GM12875 (cell line): ENCODE measurements at regions not wholly inside any gene's neighbourhood (a gene's known extent, or its start where the extent isn't known, plus 50 kb on each side); places are given as distances from the start of the nearest gene placed in this dataset.

Source experiments
- H3K4me3 ChIP-seq: one replicate; pipeline ENCODE4 v1.5.1; 2011; ENCODE audit warnings: low read depth, low read length, control low read depth
- TF ChIP-seq, protein P1 (sequence below): IDR thresholded peaks from 2 replicates; pipeline ENCODE4 v1.5.1; 2011; ENCODE audit warnings: low read depth, mild to moderate bottlenecking, control low read depth, inconsistent platforms, low read length, moderate library complexity, borderline replicate concordance; ENCODE audit not compliant: insufficient read depth

DNA sequence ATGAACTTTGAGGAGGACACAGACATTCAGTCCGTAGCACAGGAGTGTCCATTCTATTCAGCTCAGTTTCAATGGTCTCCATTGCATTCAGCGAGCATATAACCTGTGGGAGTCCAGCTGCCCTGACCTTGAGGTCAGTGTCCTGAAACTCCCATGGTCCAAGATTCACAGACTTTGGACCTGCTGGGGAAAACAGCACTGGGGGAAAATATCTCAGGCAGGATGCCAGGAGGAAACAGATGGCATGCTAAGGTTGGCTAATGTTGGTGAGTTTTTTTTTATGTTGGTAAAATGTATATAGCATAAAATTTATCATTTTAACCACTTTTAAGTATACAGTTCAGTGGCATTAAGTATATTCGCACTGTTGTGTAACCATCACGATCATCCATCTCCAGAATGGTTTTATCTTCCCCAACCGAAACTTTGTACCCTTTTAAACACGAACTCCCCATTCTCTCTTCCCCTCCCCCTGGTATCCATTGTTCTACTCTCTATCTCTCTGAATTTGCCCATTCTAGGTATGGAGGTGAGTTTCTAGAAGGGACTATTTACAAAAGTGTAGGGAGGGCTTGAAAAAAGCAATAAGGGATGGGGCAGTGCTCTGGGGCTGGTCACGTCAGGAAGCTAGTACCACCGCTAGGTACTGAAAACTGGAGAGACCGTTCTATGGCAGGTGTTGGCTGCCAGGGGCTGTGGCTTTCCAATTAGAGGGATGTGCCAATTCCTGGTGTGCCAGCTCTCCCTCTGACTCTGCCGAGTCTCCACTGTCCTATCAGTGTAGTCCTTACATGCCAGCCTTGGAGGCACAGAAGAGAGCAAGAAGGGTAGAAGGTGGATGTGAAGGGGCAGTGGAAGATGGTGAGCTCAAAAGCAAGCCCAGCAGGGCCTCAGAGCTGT is 85.3 kb downstream of the FOXD2 start:
- TF ChIP-seq, protein P1, sequence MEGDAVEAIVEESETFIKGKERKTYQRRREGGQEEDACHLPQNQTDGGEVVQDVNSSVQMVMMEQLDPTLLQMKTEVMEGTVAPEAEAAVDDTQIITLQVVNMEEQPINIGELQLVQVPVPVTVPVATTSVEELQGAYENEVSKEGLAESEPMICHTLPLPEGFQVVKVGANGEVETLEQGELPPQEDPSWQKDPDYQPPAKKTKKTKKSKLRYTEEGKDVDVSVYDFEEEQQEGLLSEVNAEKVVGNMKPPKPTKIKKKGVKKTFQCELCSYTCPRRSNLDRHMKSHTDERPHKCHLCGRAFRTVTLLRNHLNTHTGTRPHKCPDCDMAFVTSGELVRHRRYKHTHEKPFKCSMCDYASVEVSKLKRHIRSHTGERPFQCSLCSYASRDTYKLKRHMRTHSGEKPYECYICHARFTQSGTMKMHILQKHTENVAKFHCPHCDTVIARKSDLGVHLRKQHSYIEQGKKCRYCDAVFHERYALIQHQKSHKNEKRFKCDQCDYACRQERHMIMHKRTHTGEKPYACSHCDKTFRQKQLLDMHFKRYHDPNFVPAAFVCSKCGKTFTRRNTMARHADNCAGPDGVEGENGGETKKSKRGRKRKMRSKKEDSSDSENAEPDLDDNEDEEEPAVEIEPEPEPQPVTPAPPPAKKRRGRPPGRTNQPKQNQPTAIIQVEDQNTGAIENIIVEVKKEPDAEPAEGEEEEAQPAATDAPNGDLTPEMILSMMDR = no peak

DNA sequence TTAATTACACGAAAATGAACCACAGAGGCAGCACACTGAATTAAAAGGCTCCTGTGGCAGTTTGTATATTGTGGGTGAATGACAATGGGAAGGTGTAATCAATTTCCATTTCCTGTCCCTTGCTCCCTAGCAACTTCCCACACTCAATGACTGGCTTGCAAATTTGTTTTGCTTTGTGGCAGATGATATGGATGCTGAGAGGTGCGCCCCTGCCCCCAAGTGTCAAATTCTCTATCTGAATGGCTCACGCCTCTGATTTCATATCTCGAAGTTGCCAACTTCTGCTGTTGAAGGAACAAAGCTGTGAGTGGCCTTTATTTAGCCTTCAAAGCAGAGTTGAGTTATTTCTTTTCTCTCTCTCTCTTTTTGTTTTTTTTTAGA is 86.0 kb downstream of the FOXD2 start:
- H3K4me3 ChIP-seq = no peak overlapping the region
- TF ChIP-seq, protein P1 = no peak

More for the DNA sequence above, 85.3 kb downstream of the FOXD2 start:
- no peak overlapping the region for H3K4me3 ChIP-seq

DNA sequence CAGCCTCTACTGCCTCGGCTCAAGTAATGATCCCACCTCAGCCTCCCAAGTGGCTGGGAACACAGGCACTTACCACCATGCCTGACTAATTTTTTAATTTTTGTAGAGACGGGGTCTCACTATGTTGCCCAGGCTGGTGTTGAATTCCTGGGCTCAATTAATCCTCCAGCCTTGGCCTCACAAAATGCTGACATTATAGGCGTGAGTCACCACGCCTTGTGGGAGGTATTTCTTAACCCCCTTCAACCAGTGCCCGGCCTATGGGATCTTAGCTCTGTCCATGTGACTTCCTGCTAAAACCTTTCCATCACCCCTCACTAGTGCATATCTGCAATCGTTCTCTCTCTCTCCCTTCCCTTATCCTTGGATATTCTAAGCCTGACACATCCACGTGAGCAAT is 86.4 kb downstream of the FOXD2 start:
- TF ChIP-seq, protein P1 = no peak

DNA sequence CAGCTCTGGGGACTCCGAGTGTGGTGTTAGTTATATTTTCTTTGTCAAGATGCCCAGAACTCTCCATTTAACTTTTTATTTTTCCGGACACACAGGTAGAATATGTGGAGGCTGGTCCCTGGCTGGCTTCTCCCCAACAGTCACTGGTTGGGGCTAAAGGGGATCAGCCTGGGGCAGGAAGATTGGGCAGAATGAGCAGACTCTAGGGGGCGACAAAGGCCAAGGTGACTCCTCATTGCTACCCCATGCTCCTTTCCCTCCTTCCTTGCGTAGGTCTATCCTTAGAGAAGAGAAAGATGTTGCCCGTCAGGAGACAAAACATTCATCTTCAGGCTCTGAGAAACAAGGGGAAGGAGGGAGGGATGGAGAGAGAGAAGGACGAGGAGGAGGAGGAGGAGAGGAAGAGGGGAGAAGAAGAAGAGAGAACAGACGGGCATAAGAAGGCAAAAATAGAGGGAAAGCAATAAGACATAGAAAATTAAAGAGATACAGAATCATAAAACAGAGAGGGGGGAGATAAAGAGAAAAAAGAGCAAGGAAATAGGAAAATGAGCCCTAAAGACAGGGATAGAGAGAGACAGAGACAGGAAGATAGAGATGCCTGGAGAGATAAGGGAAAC is 89.9 kb downstream of the FOXD2 start:
- no peak overlapping the region for H3K4me3 ChIP-seq
- TF ChIP-seq, protein P1 = peak; percentile 39; the same call in 1 of the 2 replicates

More for the DNA sequence above, 86.4 kb downstream of the FOXD2 start:
- H3K4me3 ChIP-seq = no peak overlapping the region

DNA sequence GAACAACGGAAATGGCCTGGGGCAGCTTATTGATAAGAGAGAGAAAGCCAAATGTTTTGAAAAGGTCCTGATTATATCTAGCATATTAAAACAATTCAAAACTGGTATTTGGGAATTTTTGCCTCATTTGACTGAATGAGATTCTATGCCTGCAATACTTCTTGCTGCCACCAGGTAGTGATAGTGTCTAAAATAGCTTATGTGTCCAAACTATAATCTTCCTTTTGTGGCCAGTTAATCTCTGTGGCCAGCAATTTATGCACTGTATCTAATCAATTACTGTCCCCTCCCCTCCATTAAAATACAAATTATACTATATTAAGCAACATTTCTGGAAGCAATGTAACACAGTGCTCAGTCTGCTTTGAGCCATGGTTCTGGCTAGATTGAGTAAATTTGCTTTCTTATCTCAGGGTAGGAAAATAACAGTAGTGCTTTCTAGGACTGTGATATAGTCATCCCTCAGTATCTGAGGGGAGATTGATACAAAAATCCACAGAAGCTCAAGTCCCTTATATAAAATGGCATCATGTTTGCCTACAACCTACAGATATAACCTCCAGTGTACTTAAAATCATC is 91.8 kb downstream of the FOXD2 start:
- H3K4me3 ChIP-seq = no peak overlapping the region
- TF ChIP-seq, protein P1 = peak; percentile 36; the same call in 1 of the 2 replicates

DNA sequence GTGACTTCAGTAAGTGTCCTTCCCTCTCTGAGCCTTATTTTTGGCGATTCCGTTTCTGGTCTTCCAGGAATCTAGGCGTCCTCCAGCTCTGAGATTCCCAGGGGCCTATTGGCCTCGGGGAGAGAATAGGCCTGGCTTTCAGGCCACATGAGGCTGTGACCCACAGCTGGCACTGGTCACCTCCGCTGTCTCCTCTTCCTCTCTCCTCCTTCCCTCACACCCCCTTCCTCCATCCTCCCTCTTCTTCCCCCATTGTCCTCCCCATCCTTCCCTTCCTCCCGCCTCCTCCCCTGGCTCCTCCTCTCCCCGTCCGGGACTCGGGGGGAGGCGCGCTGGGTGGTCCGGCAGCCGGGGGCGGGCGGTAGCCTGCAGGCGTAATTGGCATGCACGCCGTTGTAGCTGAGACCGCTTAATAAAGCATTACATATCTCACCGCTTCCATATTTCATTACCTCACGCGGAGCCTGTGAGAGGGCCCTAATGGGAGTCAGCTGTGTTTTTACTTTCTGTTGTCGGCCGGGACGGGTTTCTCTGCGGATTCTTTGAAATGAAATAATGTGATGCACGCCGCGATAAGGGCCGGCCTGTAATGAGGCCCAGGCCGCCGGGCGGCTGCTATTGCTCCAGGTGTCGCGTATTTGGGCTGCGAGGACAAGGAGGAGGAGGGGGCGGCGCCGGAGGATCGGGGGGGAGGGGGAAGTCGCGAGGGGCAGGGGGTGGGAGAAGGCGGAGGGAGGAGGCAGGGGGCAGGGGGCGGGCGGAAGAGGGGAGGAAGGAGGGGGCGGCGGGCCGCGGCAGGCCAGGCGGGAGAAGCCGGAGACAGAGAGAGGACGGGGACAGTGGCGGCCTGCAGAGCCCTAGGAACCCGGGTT is 95.3 kb downstream of the FOXD2 start:
- no peak overlapping the region for H3K4me3 ChIP-seq
- TF ChIP-seq, protein P1 = no peak
